ENCODE measurements at regions not wholly inside any gene's neighbourhood (a gene's known extent, or its start where the extent isn't known, plus 50 kb on each side); places are given as distances from the start of the nearest gene placed in this dataset.

DNA sequence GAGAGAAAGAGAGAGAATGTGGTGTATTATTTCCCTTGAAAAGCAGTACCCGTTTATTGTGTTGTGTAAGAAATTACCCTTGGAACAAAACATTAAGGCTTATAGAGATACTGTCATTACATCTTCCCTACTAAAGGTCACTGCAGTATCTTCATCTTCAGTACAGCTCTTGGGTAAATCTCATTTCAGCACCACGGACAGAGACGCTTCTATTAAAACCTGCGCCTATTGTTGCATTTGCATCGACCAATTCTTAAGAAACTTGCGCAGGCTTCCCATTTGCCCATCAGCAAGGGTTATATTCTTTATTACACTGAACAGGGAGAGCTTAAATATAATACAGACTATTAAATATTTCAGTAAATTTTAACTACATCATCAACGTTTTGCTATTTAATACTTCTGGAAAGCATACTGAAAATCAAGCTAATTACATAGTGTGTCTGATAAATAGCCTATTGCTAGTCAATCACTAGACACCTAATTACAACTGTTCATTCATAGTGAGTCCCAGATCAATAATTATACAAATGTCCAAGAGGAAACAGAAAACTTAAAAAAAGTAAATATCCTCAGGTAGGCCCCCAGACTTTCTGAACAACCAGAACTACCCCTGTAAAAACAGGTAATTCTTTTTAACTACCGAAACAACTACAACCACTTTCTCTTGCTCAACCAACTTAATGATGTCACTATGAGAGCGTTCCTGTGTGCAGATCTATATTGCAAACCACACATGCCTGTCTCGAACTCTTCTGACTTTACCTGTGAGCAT is 350.6 kb downstream of the LIG4 start:
- TF ChIP-seq CTCF (IDR thresholded peaks at IDR 0.05) (no peak), POLR2A (IDR thresholded peaks at IDR 0.05) (no peak), POLR2AphosphoS5 (IDR thresholded peaks at IDR 0.05) (no peak)

Data from breast epithelium (tissue), 3 donors.